ENCODE measurements at regions not wholly inside any gene's neighbourhood (a gene's known extent, or its start where the extent isn't known, plus 50 kb on each side); places are given as distances from the start of the nearest gene placed in this dataset.

DNA sequence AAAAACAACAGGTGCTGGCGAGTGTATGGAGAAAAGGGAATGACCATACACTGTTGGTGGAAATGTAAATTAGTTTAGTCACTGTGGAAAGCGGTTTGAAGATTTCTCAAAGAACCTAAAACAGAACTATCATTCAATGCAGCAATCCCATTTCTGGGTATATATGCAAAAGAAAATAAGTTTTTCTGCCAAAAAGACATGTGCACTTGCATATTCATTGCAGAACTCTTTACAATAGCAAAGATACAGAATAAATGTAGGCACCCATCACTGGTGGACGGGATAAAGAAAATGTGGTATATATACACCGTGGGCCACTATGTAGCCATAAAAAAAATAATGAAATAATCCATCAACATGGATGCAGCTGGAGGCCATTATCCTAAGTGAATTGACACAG is 105.1 kb upstream of the FSTL5 start:
- TF ChIP-seq CTCF (IDR thresholded peaks at IDR 0.05): no peak
- TF ChIP-seq POLR2AphosphoS5 (IDR thresholded peaks at IDR 0.05; ENCODE audit: low read depth, low read length): no peak
- no peak for TF ChIP-seq SIN3A (IDR thresholded peaks at IDR 0.05; ENCODE audit: borderline replicate concordance, insufficient read depth, low read depth, low read length)
- TF ChIP-seq REST (IDR thresholded peaks at IDR 0.05; ENCODE audit: insufficient read depth in 1 of 2, low read depth in 2 of 2, low read length in 1 of 2): no peak

All from Panc1 (cell line).